SU-DHL-6 (cell line): ENCODE measurements at regions not wholly inside any gene's neighbourhood (a gene's known extent, or its start where the extent isn't known, plus 50 kb on each side); places are given as distances from the start of the nearest gene placed in this dataset.

ENCODE experiments used
- H2AFZ ChIP-seq: fragments of 200-600 bp; sonication (generic); 2 replicates; pipeline ENCODE4 v1.6.1; 2014; ENCODE audit warnings: low read depth, mild to moderate bottlenecking, moderate library complexity, mixed read lengths, antibody characterized with exemption, low read length; ENCODE audit not compliant: severe bottlenecking
- H3F3A ChIP-seq: fragments of 200-600 bp; shearing (Covaris generic); 2 replicates; pipeline ENCODE4 v1.6.0; 2016; ENCODE audit warnings: antibody characterized with exemption, mild to moderate bottlenecking; ENCODE audit not compliant: insufficient read depth
- H3K27ac ChIP-seq: fragments of 200-600 bp; sonication (generic); 2 replicates; pipeline ENCODE4 v1.5.1; 2016; ENCODE audit warnings: low read depth, mild to moderate bottlenecking, low read length, moderate library complexity, mixed read lengths
- H3K27me3 ChIP-seq: fragments of 200-600 bp; sonication (generic), shearing (Covaris generic); 2 replicates; pipeline ENCODE4 v1.6.0; 2014; ENCODE audit warnings: mild to moderate bottlenecking, low read length
- H3K36me3 ChIP-seq: fragments of 200-600 bp; sonication (generic); 2 replicates; pipeline ENCODE4 v1.6.1; 2014; ENCODE audit warnings: mild to moderate bottlenecking, low read length, mixed read lengths
- H3K4me2 ChIP-seq: fragments of 300-600, 200-600 bp; shearing (Covaris generic), sonication (generic); 2 replicates; pipeline ENCODE4 v1.6.0; 2014; ENCODE audit warnings: low read length, low read depth, mild to moderate bottlenecking; ENCODE audit not compliant: poor library complexity, severe bottlenecking
- H3K4me3 ChIP-seq: fragments of 200-600 bp; sonication (generic); 2 replicates; pipeline ENCODE4 v1.5.1; 2014; ENCODE audit warnings: antibody characterized with exemption, low read length, mild to moderate bottlenecking, mixed read lengths; ENCODE audit not compliant: insufficient read depth, poor library complexity, severe bottlenecking
- H3K79me2 ChIP-seq: fragments of 200-600 bp; sonication (generic); 2 replicates; pipeline ENCODE4 v1.6.1; 2014; ENCODE audit warnings: mild to moderate bottlenecking, low read length, moderate library complexity; ENCODE audit not compliant: insufficient read depth
- H3K9ac ChIP-seq: fragments of 200-600 bp; sonication (generic); 2 replicates; pipeline ENCODE4 v1.7.0; 2014; ENCODE audit warnings: mild to moderate bottlenecking, low read length
- H3K9me2 ChIP-seq: fragments of 200-600 bp; sonication (generic); replicated peaks from 2 replicates; pipeline ENCODE4 v1.6.1; 2014; ENCODE audit warnings: low read length; ENCODE audit not compliant: insufficient read depth
- H3K9me3 ChIP-seq: fragments of 200-600 bp; sonication (generic); 2 replicates; pipeline ENCODE4 v1.6.1; 2014; ENCODE audit warnings: low read length, mixed read lengths; ENCODE audit not compliant: insufficient read depth
- H4K20me1 ChIP-seq: fragments of 200-600 bp; sonication (generic); 2 replicates; pipeline ENCODE4 v1.6.1; 2014; ENCODE audit warnings: low read depth, mild to moderate bottlenecking, antibody characterized with exemption, low read length, moderate library complexity, mixed read lengths
- CTCF ChIP-seq: fragments of 200-600 bp; sonication (generic); IDR thresholded peaks from one replicate; pipeline ENCODE4 v1.5.1; 2017; ENCODE audit warnings: antibody characterized with exemption, mild to moderate bottlenecking, low read length, moderate library complexity; ENCODE audit not compliant: insufficient read depth, poor library complexity, severe bottlenecking
- EZH2phosphoT487 ChIP-seq: fragments of 200-600 bp; sonication (generic), shearing (Covaris generic); conservative IDR thresholded peaks from 2 replicates; pipeline ENCODE4 v1.6.1; 2018; ENCODE audit warnings: mild to moderate bottlenecking, antibody characterized with exemption, low read length, moderate library complexity, mixed read lengths

DNA sequence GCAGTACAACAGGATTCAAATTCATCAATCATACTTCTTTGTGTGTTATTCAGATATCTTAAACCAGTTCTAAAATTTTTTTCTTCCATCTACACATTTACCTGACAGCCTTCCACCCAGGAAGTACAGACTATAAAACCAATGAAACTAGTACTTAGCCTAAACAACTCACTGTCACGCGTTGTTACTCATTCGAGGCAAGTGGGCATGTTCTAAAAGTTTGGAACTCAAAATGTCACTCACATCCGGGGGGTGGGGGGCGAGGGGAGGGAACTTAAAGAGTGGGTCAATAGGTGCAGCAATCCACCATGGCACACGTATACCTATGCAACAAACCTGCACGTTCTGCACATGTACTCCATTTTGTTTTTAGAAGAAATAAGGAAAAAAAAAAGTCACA is 90.4 kb upstream of the PLEKHM1 start:
- Histone ChIP-seq H4K20me1 (0 out of 2 replicates have a peak, but pooled peaks cover 3% of the 10 kb centered on the region), H3K79me2 (peaks cover 82% of the 10 kb centered on the region), H3F3A (0 out of 2 replicates have a peak, but pooled peaks cover 4% of the 10 kb centered on the region), H2AFZ (no peak overlapping the region), H3K27ac (no peak overlapping the region), H3K36me3 (0 out of 2 replicates have a peak, but pooled peaks cover 7% of the 10 kb centered on the region), H3K9ac (no peak overlapping the region), H3K4me2 (no peak overlapping the region), H3K9me2 (no peaks in the 10 kb centered on the region), H3K9me3 (no peaks in the 10 kb centered on the region), H3K27me3 (no peaks in the 10 kb centered on the region), H3K4me3 (no peak overlapping the region)
- no peak for TF ChIP-seq CTCF
- no peak for TF ChIP-seq EZH2phosphoT487

DNA sequence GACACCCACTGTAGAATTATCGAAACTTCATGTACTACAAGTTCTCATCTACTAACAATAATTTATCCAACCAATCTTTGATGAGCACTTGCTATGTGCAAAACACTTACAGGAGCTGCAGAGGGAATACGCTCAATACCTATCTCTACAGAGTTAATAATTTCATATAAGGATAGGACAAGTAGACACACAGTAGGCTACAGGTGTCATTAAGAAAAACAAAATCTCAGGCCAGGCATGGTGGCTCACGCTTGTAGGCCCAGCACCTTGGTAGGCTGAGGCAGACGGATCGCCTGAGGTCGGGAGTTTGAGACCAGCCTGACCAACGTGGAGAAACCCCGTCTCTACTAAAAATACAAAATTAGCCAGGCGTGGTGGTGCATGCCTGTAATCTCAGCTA is 91.3 kb upstream of the PLEKHM1 start:
- Histone ChIP-seq H3F3A (0 out of 2 replicates have a peak, but pooled peaks cover 4% of the 10 kb centered on the region), H3K9me3 (no peaks in the 10 kb centered on the region), H3K9ac (no peak overlapping the region), H3K4me3 (no peak overlapping the region), H3K4me2 (no peak overlapping the region), H3K9me2 (no peaks in the 10 kb centered on the region), H3K79me2 (peaks cover 75% of the 10 kb centered on the region), H3K36me3 (0 out of 2 replicates have a peak, but pooled peaks cover 7% of the 10 kb centered on the region), H2AFZ (no peak overlapping the region), H4K20me1 (0 out of 2 replicates have a peak, but pooled peaks cover 3% of the 10 kb centered on the region), H3K27me3 (no peaks in the 10 kb centered on the region), H3K27ac (no peak overlapping the region)
- no peak for TF ChIP-seq CTCF
- no peak for TF ChIP-seq EZH2phosphoT487

- TF ChIP-seq EZH2phosphoT487 (no peak), CTCF (no peak)
- Histone ChIP-seq H3K9ac (peak overlapping the region; percentile 67), H4K20me1 (0 out of 2 replicates have a peak, but pooled peaks cover 3% of the 10 kb centered on the region), H3K4me3 (peak overlapping the region; percentile 70), H3K9me2 (no peaks in the 10 kb centered on the region), H2AFZ (peak overlapping the region; percentile 56), H3K9me3 (no peaks in the 10 kb centered on the region), H3K27ac (peak overlapping the region; percentile 89), H3K79me2 (peaks cover 50% of the 10 kb centered on the region), H3K27me3 (no peaks in the 10 kb centered on the region), H3K36me3 (0 out of 2 replicates have a peak, but pooled peaks cover 7% of the 10 kb centered on the region), H3F3A (0 out of 2 replicates have a peak, but pooled peaks cover 4% of the 10 kb centered on the region), H3K4me2 (peak overlapping the region; percentile 91)
Measured at GRCh38 chr17:45584092-45585036, 93.8 kb upstream of the PLEKHM1 start.
